ENCODE measurements at regions not wholly inside any gene's neighbourhood (a gene's known extent, or its start where the extent isn't known, plus 50 kb on each side); places are given as distances from the start of the nearest gene placed in this dataset.
A peak's percentile ranks its signal among the peaks of the same experiment; 100 is the strongest.

DNA sequence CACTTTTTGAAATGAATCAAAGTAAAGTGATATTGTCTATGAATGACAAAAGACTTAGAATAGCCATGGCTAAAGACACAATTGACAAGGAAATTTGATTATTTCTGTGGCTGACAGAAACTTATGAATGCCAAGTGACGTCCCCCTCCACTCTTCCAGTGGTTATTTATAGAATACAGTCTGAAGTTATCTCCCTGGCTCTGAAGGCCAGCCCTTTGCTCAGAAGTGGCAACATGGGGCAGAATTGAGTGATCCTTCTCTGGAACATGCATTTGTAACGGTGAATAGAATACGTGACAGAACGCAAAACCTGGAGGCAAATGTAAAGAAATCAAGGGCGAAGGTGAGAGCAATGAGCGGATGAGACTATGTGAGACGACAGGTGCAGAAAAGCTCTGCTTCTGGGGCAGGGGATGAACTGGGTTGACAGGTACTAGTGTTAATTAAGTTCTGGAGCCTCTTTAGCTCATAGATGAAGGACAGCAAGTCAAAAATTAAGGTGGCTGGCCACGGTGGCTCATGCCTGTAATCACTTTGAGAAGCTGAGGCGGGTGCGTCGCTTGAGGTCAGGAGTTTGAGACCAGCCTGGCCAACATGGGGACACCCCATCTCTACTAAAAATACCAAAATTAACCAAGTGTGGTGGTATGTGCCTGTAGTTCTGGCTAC is 585.7 kb upstream of the B3GAT1 start:
- Histone ChIP-seq H2BK5ac (ENCODE audit: low read depth, low read length) (0 out of 2 replicates have a peak overlapping the region, but pooled peaks have one; percentile 37), H2BK20ac (ENCODE audit: low read length) (peak overlapping the region; percentile 28; the same call in 1 of the 2 replicates), H3K79me2 (ENCODE audit: control insufficient read depth in 1 of 2, insufficient read depth in 2 of 2, low read length in 2 of 2) (no peaks in the 10 kb centered on the region), H3K36me3 (ENCODE audit: control insufficient read depth in 2 of 4, insufficient read depth in 4 of 4, low read length in 3 of 4) (no peaks in the 10 kb centered on the region), H2BK120ac (replicated peaks; ENCODE audit: low read depth, low read length) (no peak overlapping the region), H3K18ac (ENCODE audit: extremely low read depth, low read length) (no peak overlapping the region), H3K79me1 (ENCODE audit: low read depth, low read length) (no peaks in the 10 kb centered on the region), H3K4me1 (replicated peaks in 1 of 4; ENCODE audit: control insufficient read depth in 3 of 4, insufficient read depth in 4 of 4, low read length in 3 of 4) (peaks cover 7 to 23% (median 17%) of the 10 kb centered on the region in 4 experiments; a peak in 4 of 7 replicates), H3K9me3 (ENCODE audit: insufficient read depth in 2 of 2, low read depth in 1 of 2, low read length in 1 of 2) (no peaks in the 10 kb centered on the region), H4K20me1 (replicated peaks in 1 of 2; ENCODE audit: control insufficient read depth in 1 of 2, insufficient read depth in 2 of 2, low read length in 2 of 2) (peaks cover 0 to 1% of the 10 kb centered on the region in 2 experiments), H2AFZ (ENCODE audit: low read length) (no peak overlapping the region), H3K4me2 (ENCODE audit: insufficient read depth in 1 of 2, low read depth in 2 of 2, low read length in 2 of 2) (no peak overlapping the region), H4K91ac (replicated peaks; ENCODE audit: insufficient read length, low read length) (no peak overlapping the region), H3K14ac (ENCODE audit: insufficient read length) (no peak overlapping the region), H3K23me2 (ENCODE audit: low read depth, low read length) (peaks cover 4% of the 10 kb centered on the region; the same call in 1 of the 2 replicates), H4K8ac (ENCODE audit: extremely low read depth, insufficient read depth, low read length) (no peak overlapping the region), H2BK15ac (ENCODE audit: low read length) (0 out of 2 replicates have a peak overlapping the region, but pooled peaks have one; percentile 8), H3K23ac (ENCODE audit: insufficient read length) (no peak overlapping the region), H3K9ac (replicated peaks in 1 of 4; ENCODE audit: extremely low read depth in 1 of 4, low read depth in 3 of 4, low read length in 3 of 4) (no peak overlapping the region), H3K27ac (ENCODE audit: low read depth, low read length) (no peak overlapping the region), H2AK5ac (ENCODE audit: low read depth, low read length) (no peak overlapping the region; the same call in 1 of the 2 replicates), H2BK12ac (ENCODE audit: low read depth, low read length) (peak overlapping the region; percentile 78; the same call in 1 of the 2 replicates), H3K56ac (replicated peaks; ENCODE audit: insufficient read length, low read depth, low read length) (no peak overlapping the region), H3K4ac (replicated peaks; ENCODE audit: insufficient read length, low read depth, low read length) (no peak overlapping the region), H3K4me3 (ENCODE audit: extremely low read depth in 1 of 4, insufficient read depth in 2 of 4, low read depth in 3 of 4, low read length in 4 of 4) (no peak overlapping the region), H3K27me3 (replicated peaks in 1 of 4; ENCODE audit: control insufficient read depth in 3 of 4, extremely low read depth in 1 of 4, insufficient read depth in 3 of 4, low read length in 3 of 4) (no peaks in the 10 kb centered on the region), H4K5ac (ENCODE audit: insufficient read length, low read depth, low read length) (no peak overlapping the region)
- TF ChIP-seq POU5F1 (IDR thresholded peaks at IDR 0.05; ENCODE audit: low read depth, low read length) (no peak), HDAC2 (IDR thresholded peaks at IDR 0.05; ENCODE audit: borderline replicate concordance in 1 of 2, low read depth in 2 of 2, low read length in 2 of 2) (no peak), KDM4A (IDR thresholded peaks at IDR 0.05; ENCODE audit: low read depth, low read length, severe bottlenecking) (no peak), CBX5 (IDR thresholded peaks at IDR 0.05; ENCODE audit: low read depth, low read length) (no peak)
- 93% methylated on average over 11 of the region's 11 CpGs; no CpG with 5 or more reads in 1 of the 2 experiments for WGBS, 2 experiments (ENCODE audit: extremely low coverage in 1 of 2, insufficient coverage in 1 of 2, insufficient read length in 1 of 2, insufficient replicate concordance in 2 of 2, low coverage in 1 of 2, low lambda C conversion rate in 2 of 2, missing lambda C conversion rate in 1 of 2)
- FAIRE-seq = no peak
- CTCF ChIA-PET (ENCODE audit: partially characterized antibody) = no interaction called here
- no peak for DNase-seq (ENCODE audit: low read depth in 1 of 2, low spot score in 2 of 2)
- POLR2A ChIA-PET (ENCODE audit: partially characterized antibody) = interaction anchor here (0.7 kb wide), 1 partner anchor 27 kb away, joined by 3 read pairs; no protein-coding TSS in a partner anchor
